NOMO-1 treated with DMSO at 0.1 percent for 48 hours (cell line): ENCODE measurements at regions not wholly inside any gene's neighbourhood (a gene's known extent, or its start where the extent isn't known, plus 50 kb on each side); places are given as distances from the start of the nearest gene placed in this dataset.

Experiments
- DNase-seq: peaks from one replicate; lab custom pipeline; 2025; ENCODE audit not compliant: unreplicated experiment; lab: John Stamatoyannopoulos, UW

GRCh38 chr5:162762119-162762518 lies 675.3 kb upstream of the CCNG1 start:
- no peak for DNase-seq

DNA sequence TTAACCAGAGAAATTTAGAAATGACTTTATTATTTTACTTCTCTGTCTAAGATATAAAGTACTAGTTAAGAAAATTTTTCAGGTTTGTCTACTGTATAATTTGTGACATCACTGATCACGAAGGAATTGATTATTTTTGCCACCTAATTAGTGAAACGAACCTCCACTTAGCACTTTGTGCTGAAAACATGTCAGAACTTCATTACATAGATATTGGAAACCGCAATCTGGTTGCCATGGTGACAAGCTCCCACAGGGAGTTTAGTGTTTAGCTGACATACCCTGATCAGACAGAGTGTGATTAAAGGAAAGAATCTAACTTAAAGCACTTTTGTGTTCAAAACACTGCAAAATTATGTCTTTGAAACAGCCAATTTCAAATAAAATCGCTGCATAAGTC lies 668.4 kb upstream of the CCNG1 start:
- DNase-seq: no peak

DNA sequence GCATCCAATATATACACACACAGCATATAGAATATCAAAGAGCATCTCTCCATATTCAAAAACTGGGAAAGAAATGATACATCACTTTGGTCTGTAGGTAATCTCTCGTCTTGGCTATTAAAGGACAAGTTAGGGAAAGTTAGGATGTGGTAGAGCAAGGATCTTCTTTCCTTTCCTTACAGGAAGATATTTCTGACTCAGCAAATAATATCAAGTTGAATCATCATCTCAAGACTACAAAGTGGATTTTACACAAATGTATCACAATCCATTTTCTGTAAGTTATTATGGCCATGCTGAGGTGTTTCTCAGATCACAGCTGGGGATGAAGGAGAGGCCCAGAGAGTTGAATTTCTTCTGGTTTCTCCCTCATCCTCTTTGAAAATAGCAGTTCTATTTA lies 651.7 kb upstream of the CCNG1 start:
- no peak for DNase-seq

DNA sequence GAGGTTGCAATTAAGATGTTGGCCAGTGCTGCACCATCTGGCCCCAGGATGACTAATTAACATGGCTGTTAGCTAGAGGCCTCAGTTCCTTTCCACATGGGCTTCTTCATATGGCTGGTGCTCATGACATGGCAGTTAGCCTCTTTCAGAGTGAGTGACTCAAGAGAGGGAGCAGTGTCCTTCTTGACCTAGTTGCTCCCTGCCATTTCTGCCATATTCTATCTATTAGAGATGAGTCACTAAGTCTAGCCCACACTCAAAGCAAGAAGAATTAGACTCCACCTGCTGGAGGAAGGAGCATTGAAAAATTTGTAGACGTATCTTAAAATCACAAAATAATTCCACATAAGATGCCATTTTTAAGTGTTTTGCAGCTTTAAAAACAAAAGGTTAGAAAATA lies 651.2 kb upstream of the CCNG1 start:
- no peak for DNase-seq

- no peak for DNase-seq
Measured at GRCh38 chr5:162796507-162796906, 640.9 kb upstream of the CCNG1 start.

- no peak for DNase-seq
Measured at GRCh38 chr5:162800301-162800700, 637.1 kb upstream of the CCNG1 start.

GRCh38 chr5:162801235-162801634 lies 636.2 kb upstream of the CCNG1 start:
- DNase-seq: no peak

- DNase-seq: no peak
Measured at GRCh38 chr5:162806195-162806594, 631.2 kb upstream of the CCNG1 start.

- no peak for DNase-seq
Measured at GRCh38 chr5:162811071-162811470, 626.3 kb upstream of the CCNG1 start.

- no peak for DNase-seq
Measured at GRCh38 chr5:162816816-162817215, 620.6 kb upstream of the CCNG1 start.

GRCh38 chr5:162817364-162817763 lies 620.0 kb upstream of the CCNG1 start:
- DNase-seq: no peak

- DNase-seq: peak; percentile 66
Measured at GRCh38 chr5:162821664-162822063, 615.7 kb upstream of the CCNG1 start.

DNA sequence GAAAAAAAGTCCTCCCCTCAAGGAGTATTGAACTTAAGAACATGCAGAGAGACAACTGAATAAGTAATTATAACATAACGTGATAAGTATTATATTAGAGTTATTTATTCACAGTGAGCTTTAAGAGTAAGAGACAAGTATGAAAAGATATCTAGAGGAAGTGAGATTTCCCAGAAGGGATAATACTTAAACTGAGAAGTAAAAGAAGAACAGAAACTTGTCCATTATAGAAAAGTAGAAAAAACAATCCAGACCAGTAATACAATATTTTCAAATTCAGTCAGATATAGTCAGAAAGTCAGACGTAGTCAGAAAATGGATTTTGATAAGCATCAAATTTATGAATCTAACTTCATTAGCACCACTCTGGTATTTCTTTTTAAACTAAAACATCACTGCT lies 613.0 kb upstream of the CCNG1 start:
- DNase-seq: peak; percentile 78

GRCh38 chr5:162837155-162837554 lies 600.2 kb upstream of the CCNG1 start:
- no peak for DNase-seq

DNA sequence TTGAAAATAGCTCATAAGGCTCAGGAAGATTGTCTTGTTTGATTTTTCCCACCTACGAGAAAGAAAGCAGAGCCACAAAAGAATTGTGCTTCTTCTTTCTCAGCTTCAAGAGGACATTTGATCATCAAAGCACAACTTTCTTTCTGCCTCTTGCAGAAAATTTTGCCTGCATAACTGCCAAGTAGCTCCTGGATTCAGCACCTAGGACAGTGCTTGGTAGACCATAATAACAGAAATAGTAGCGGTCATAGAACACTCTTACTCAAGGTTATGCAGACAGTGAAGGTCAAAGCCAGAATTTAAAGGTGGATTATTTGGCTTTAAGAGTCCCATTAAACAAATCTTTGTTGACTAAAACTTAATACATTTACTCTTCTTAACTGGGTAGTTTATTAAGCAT lies 594.7 kb upstream of the CCNG1 start:
- no peak for DNase-seq

DNA sequence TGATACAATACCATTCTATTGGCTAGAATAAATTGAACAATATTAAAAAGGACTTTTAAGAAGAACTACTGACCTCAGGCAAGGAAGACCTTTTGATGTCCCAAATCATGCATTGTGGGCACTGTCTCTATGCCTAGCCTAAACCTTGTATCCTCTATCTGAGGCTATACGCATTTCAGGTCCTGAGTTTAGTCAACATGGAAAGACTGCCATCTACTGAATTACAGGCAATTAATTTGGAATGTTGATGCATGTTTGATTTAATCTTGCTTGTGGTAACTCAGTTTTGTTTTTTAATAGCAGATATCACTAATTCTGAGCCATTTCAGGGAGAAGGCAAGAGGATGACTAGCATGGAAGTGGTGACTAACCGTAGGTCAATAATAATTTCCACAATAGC lies 585.3 kb upstream of the CCNG1 start:
- no peak for DNase-seq

- no peak for DNase-seq
Measured at GRCh38 chr5:162858770-162859169, 578.6 kb upstream of the CCNG1 start.

GRCh38 chr5:162870966-162871365 lies 566.4 kb upstream of the CCNG1 start:
- no peak for DNase-seq

- no peak for DNase-seq
Measured at GRCh38 chr5:162882629-162883028, 554.8 kb upstream of the CCNG1 start.

- DNase-seq: no peak
Measured at GRCh38 chr5:162886717-162887116, 550.7 kb upstream of the CCNG1 start.

- DNase-seq: no peak
Measured at GRCh38 chr5:162888268-162888667, 549.1 kb upstream of the CCNG1 start.

GRCh38 chr5:162911873-162912272 lies 525.5 kb upstream of the CCNG1 start:
- no peak for DNase-seq

GRCh38 chr5:162916368-162916767 lies 521.0 kb upstream of the CCNG1 start:
- DNase-seq: no peak

DNA sequence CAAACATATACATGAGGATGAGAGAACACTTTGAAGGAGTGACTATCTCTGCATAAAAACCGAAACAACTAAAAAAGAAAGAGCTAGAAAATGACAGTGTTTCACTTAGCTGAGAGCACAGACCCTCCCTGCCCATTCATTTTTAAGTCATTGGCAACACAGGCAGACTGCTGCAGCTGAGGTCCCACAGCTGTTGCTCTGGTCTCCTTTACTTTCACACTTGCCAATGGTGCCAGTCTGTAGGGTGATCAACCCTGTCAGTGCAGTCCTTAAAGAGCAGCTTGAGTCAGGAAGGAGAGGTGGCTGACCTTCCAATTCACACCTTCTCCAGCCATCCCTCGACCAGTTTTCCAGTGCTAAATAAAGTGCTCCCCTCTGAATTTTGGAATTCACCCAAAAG lies 508.3 kb upstream of the CCNG1 start:
- no peak for DNase-seq
